HCT116 (cell line): ENCODE measurements at regions not wholly inside any gene's neighbourhood (a gene's known extent, or its start where the extent isn't known, plus 50 kb on each side); places are given as distances from the start of the nearest gene placed in this dataset.

Experiments used
- ATAC-seq: fragments of 200-7000 bp; cut with Tn5 transposase; 2 replicates; pipeline ENCODE4 v1.9.1; 2020; ENCODE audit warnings: mild to moderate bottlenecking, moderate library complexity
- BruUV-seq: library from RNA; stranded (reverse); fragments of 400-500 nt; replicated peaks from 2 replicates; lab custom pipeline; 2021; lab: Mats Ljungman, UMichigan
- CTCF ChIA-PET: fragments of 300-600 bp; sonication (Branson Sonifier 250); formaldehyde crosslinking; loops from one replicate; lab custom pipeline; 2021; ENCODE audit warnings: antibody characterized with exemption; lab: Charles Lee
- POLR2A ChIA-PET: fragments of 300-600, 350-600 bp; sonication (Branson Sonifier 250); formaldehyde crosslinking; loops from one replicate; lab custom pipeline; 2021; ENCODE audit warnings: antibody characterized with exemption; lab: Charles Lee
- RAD21 ChIA-PET, 2 experiments: fragments of 300-600 bp; sonication (Branson Sonifier 250); formaldehyde crosslinking; loops; one replicate each; lab custom pipeline; 2023; ENCODE audit warnings: low total read pairs in 2 of 2; ENCODE audit not compliant: uncharacterized antibody in 2 of 2, unreplicated experiment in 2 of 2, low non-redundant PET in 1 of 2; lab: Charles Lee
- DNase-seq: peaks from one replicate; pipeline ENCODE4 v3.0.0-alpha.2; 2010; ENCODE audit warnings: low read depth, low spot score
- H2AFZ ChIP-seq: fragments of 200-600 bp; shearing (Covaris generic), sonication (generic); 2 replicates; pipeline ENCODE4 v1.6.1; 2017; ENCODE audit warnings: low read depth, mixed run types, mixed read lengths, antibody characterized with exemption, low read length; ENCODE audit not compliant: poor library complexity, severe bottlenecking
- H3K27ac ChIP-seq: 2 replicates; pipeline ENCODE4 v1.5.1; 2012; ENCODE audit warnings: low read depth, low read length
- H3K27me3 ChIP-seq: fragments of 200-600 bp; sonication (generic); 2 replicates; pipeline ENCODE4 v1.6.1; 2016; ENCODE audit warnings: mixed run types, low read length, mixed read lengths; ENCODE audit not compliant: insufficient read depth
- H3K36me3 ChIP-seq, 2 experiments: fragments of 200-500 bp in 1 of 2; fragments of 200-600 bp in 1 of 2; sonication (Bioruptor generic) in 1 of 2; sonication (generic) in 1 of 2; 2 replicates each; pipeline versions ENCODE4 v1.5.1 to v1.6.1; 2014 to 2016; ENCODE audit warnings: low read length in 2 of 2, inconsistent platforms in 1 of 2, mixed read lengths in 1 of 2, mixed run types in 1 of 2; ENCODE audit not compliant: insufficient read depth in 2 of 2, control insufficient read depth in 1 of 2
- H3K4me1 ChIP-seq, 2 experiments: fragments of 200-600 bp in 1 of 2; sonication (generic) in 1 of 2; 2 replicates each; pipeline versions ENCODE4 v1.5.1 to v1.6.1; 2012 to 2017; ENCODE audit warnings: low read length in 2 of 2, inconsistent platforms in 1 of 2, mild to moderate bottlenecking in 1 of 2, mixed read lengths in 1 of 2, mixed run types in 1 of 2, moderate library complexity in 1 of 2; ENCODE audit not compliant: insufficient read depth in 2 of 2, control insufficient read depth in 1 of 2
- H3K4me2 ChIP-seq: fragments of 200-600 bp; sonication (generic); 2 replicates; pipeline ENCODE4 v1.6.1; 2017; ENCODE audit warnings: mixed run types, low read length, mixed read lengths
- H3K4me3 ChIP-seq, 2 experiments: fragments of 200-600 bp in 1 of 2; sonication (generic) in 1 of 2; replicated peaks in 1 of 2; 2 replicates each; pipeline ENCODE4 v1.5.1; 2011 to 2016; ENCODE audit warnings: low read length in 2 of 2, control low read depth in 1 of 2, low read depth in 1 of 2, mild to moderate bottlenecking in 1 of 2, mixed read lengths in 1 of 2, mixed run types in 1 of 2
- H3K79me2 ChIP-seq: fragments of 200-600 bp; sonication (generic); 2 replicates; pipeline ENCODE4 v1.6.1; 2017; ENCODE audit warnings: mild to moderate bottlenecking, mixed run types, low read length, moderate library complexity, mixed read lengths; ENCODE audit not compliant: insufficient read depth
- H3K9ac ChIP-seq: fragments of 200-600 bp; sonication (generic); 2 replicates; pipeline ENCODE4 v1.6.1; 2016; ENCODE audit warnings: low read length, mixed read lengths
- H3K9me2 ChIP-seq: fragments of 200-600 bp; sonication (generic), shearing (Covaris generic); 2 replicates; pipeline ENCODE4 v1.6.1; 2017; ENCODE audit warnings: mixed run types, mild to moderate bottlenecking, moderate library complexity; ENCODE audit not compliant: insufficient read depth
- H3K9me3 ChIP-seq, 2 experiments: fragments of 200-500 bp in 1 of 2; fragments of 200-600 bp in 1 of 2; sonication (Bioruptor generic) in 1 of 2; sonication (generic) in 1 of 2; 2 replicates each; pipeline ENCODE4 v1.6.1; 2014 to 2017; ENCODE audit warnings: low read length in 2 of 2, mixed read lengths in 2 of 2, inconsistent platforms in 1 of 2, low read depth in 1 of 2, mild to moderate bottlenecking in 1 of 2, mixed run types in 1 of 2, moderate library complexity in 1 of 2; ENCODE audit not compliant: control insufficient read depth in 1 of 2, insufficient read depth in 1 of 2
- H4K20me1 ChIP-seq: fragments of 200-600 bp; sonication (generic), shearing (Covaris generic); 2 replicates; pipeline ENCODE4 v1.6.1; 2017; ENCODE audit warnings: mixed run types, mild to moderate bottlenecking, moderate library complexity; ENCODE audit not compliant: insufficient read depth
- ATF3 ChIP-seq: IDR thresholded peaks from 2 replicates; pipeline ENCODE4 v1.6.1; 2012
- CBX3 ChIP-seq: IDR thresholded peaks from 2 replicates; pipeline ENCODE4 v1.6.1; 2012; ENCODE audit warnings: low read depth
- CEBPB ChIP-seq: IDR thresholded peaks from 2 replicates; pipeline ENCODE4 v1.6.1; 2012; ENCODE audit warnings: low read depth
- CTCF ChIP-seq, 3 experiments: fragments of 200-600 bp in 1 of 3; sonication (generic) in 1 of 3; IDR thresholded peaks in 2 of 3; conservative IDR thresholded peaks in 1 of 3; 2 replicates each; pipeline ENCODE4 v1.5.1; 2012 to 2017; ENCODE audit warnings: low read depth in 2 of 3, low read length in 2 of 3, antibody characterized with exemption in 1 of 3, borderline replicate concordance in 1 of 3, control low read depth in 1 of 3, mild to moderate bottlenecking in 1 of 3, mixed read lengths in 1 of 3, mixed run types in 1 of 3, moderate library complexity in 1 of 3; ENCODE audit not compliant: insufficient read depth in 1 of 3
- EZH2 ChIP-seq: fragments of 200-600 bp; sonication (generic); IDR thresholded peaks from 2 replicates; pipeline ENCODE4 v1.6.1; 2017; ENCODE audit warnings: antibody characterized with exemption, mixed run types
- EZH2phosphoT487 ChIP-seq: fragments of 200-600 bp; IDR thresholded peaks from 2 replicates; pipeline ENCODE4 v1.6.1; 2018; ENCODE audit warnings: antibody characterized with exemption, borderline replicate concordance
- FOSL1 ChIP-seq: IDR thresholded peaks from 2 replicates; pipeline ENCODE4 v1.6.1; 2012; ENCODE audit warnings: low read depth
- JUND ChIP-seq: IDR thresholded peaks from 2 replicates; pipeline ENCODE4 v1.6.1; 2012
- MAX ChIP-seq: IDR thresholded peaks from 2 replicates; pipeline ENCODE4 v1.6.1; 2012
- POLR2A ChIP-seq: IDR thresholded peaks from 2 replicates; pipeline ENCODE4 v1.7.0; 2011; ENCODE audit warnings: borderline replicate concordance; ENCODE audit not compliant: insufficient read depth, insufficient read length; ENCODE audit errors: extremely low read depth
- POLR2AphosphoS5 ChIP-seq: IDR thresholded peaks from 2 replicates; pipeline ENCODE4 v1.6.1; 2011; ENCODE audit warnings: mild to moderate bottlenecking, low read depth, low read length, moderate library complexity
- RAD21 ChIP-seq: IDR thresholded peaks from 2 replicates; pipeline ENCODE4 v1.6.1; 2012; ENCODE audit warnings: low read depth, mild to moderate bottlenecking
- REST ChIP-seq: IDR thresholded peaks from 2 replicates; pipeline ENCODE4 v1.6.1; 2012; ENCODE audit warnings: low read depth
- SIN3A ChIP-seq: IDR thresholded peaks from 2 replicates; pipeline ENCODE4 v1.6.1; 2012; ENCODE audit warnings: low read depth
- SP1 ChIP-seq: IDR thresholded peaks from 2 replicates; pipeline ENCODE4 v1.6.1; 2012; ENCODE audit warnings: low read depth
- SRF ChIP-seq: IDR thresholded peaks from 2 replicates; pipeline ENCODE4 v1.6.1; 2012; ENCODE audit warnings: low read depth
- TCF7L2 ChIP-seq: IDR thresholded peaks from 2 replicates; pipeline ENCODE4 v1.7.0; 2011; ENCODE audit warnings: borderline replicate concordance, inconsistent platforms; ENCODE audit not compliant: insufficient read depth, insufficient read length; ENCODE audit errors: extremely low read depth
- YY1 ChIP-seq: IDR thresholded peaks from 2 replicates; pipeline ENCODE4 v1.6.1; 2011; ENCODE audit warnings: low read length, low read depth, moderate library complexity, mild to moderate bottlenecking; ENCODE audit not compliant: insufficient replicate concordance; ENCODE audit errors: extremely low read depth
- ZBTB33 ChIP-seq: IDR thresholded peaks from 2 replicates; pipeline ENCODE4 v1.6.1; 2011; ENCODE audit warnings: mild to moderate bottlenecking, low read length, moderate library complexity; ENCODE audit not compliant: insufficient replicate concordance; ENCODE audit errors: extremely low read depth
- ZFX ChIP-seq: fragments of 450-650 bp; IDR thresholded peaks from 2 replicates; pipeline ENCODE4 v1.6.1; 2017
- intact Hi-C: fragments of 100-400 bp; cut with micrococcal nuclease; formaldehyde crosslinking; loops from 2 replicates; pipeline ENCODE4 v1.10.0; 2022

GRCh38 chr11:80343436-80343835 lies 902.6 kb upstream of the TENM4 start:
- Histone ChIP-seq H3K27me3 (no peaks in the 10 kb centered on the region), H3K4me2 (no peak overlapping the region), H3K9me3 (peaks cover 5 to 32% of the 10 kb centered on the region in 2 experiments; a peak in 2 of 4 replicates), H3K36me3 (no peaks in the 10 kb centered on the region), H3K4me3 (no peak overlapping the region), H3K9me2 (no peaks in the 10 kb centered on the region), H3K9ac (no peak overlapping the region), H2AFZ (no peak overlapping the region), H4K20me1 (no peaks in the 10 kb centered on the region), H3K4me1 (no peaks in the 10 kb centered on the region), H3K27ac (no peak overlapping the region), H3K79me2 (no peaks in the 10 kb centered on the region)
- intact Hi-C loops = no loop called here
- TF ChIP-seq ZBTB33 (no peak), CTCF (IDR thresholded peaks at IDR 0.05 in 2 of 3, conservative IDR thresholded peaks at IDR 0.05 in 1 of 3; ENCODE audit: borderline replicate concordance in 1 of 3, insufficient read depth in 1 of 3, low read depth in 2 of 3, low read length in 2 of 3) (no peak), REST (no peak), SRF (no peak), ATF3 (no peak), FOSL1 (no peak), TCF7L2 (no peak), JUND (no peak), YY1 (no peak), CBX3 (no peak), ZFX (no peak), SP1 (no peak), EZH2phosphoT487 (no peak), POLR2AphosphoS5 (no peak), SIN3A (no peak), RAD21 (no peak), CEBPB (no peak), EZH2 (no peak), MAX (no peak), POLR2A (no peak)
- ChIA-PET CTCF (no interaction called here), POLR2A (no interaction called here), RAD21 (no interaction called here)
- BruUV-seq = no TSS peak
- DNase-seq (no peak), ATAC-seq (no peak)
